Glutamatergic neuron (in vitro differentiated cells): ENCODE measurements at regions not wholly inside any gene's neighbourhood (a gene's known extent, or its start where the extent isn't known, plus 50 kb on each side); places are given as distances from the start of the nearest gene placed in this dataset.
"Not testable (repeated sequence)": the region's sequence is repeated elsewhere in the genome, so short reads cannot be mapped to it uniquely, and the experiment has no call there.

Experiments used
- DNase-seq: peaks from one replicate; pipeline ENCODE4 v3.0.0; 2022
- H3K27ac Mint-ChIP-seq: one replicate; pipeline ENCODE4 v1.8.0; 2020; ENCODE audit warnings: mild to moderate bottlenecking, mixed read lengths, inconsistent platforms; ENCODE audit not compliant: unreplicated experiment
- H3K27me3 Mint-ChIP-seq: one replicate; pipeline ENCODE4 v1.8.0; 2020; ENCODE audit warnings: mild to moderate bottlenecking, moderate library complexity, mixed read lengths, inconsistent platforms; ENCODE audit not compliant: unreplicated experiment
- H3K36me3 Mint-ChIP-seq: one replicate; pipeline ENCODE4 v1.8.0; 2020; ENCODE audit warnings: mild to moderate bottlenecking, mixed read lengths, inconsistent platforms; ENCODE audit not compliant: unreplicated experiment
- H3K4me1 Mint-ChIP-seq: one replicate; pipeline ENCODE4 v1.8.0; 2020; ENCODE audit warnings: mild to moderate bottlenecking, low read depth, mixed read lengths, inconsistent platforms; ENCODE audit not compliant: unreplicated experiment
- H3K4me3 Mint-ChIP-seq: one replicate; pipeline ENCODE4 v1.8.0; 2020; ENCODE audit warnings: mild to moderate bottlenecking, mixed read lengths, inconsistent platforms; ENCODE audit not compliant: unreplicated experiment
- H3K9me3 Mint-ChIP-seq: one replicate; pipeline ENCODE4 v1.8.0; 2020; ENCODE audit warnings: mild to moderate bottlenecking, moderate library complexity, mixed read lengths, inconsistent platforms; ENCODE audit not compliant: unreplicated experiment
- CTCF ChIP-seq: fragments of 200-600 bp; sonication (generic); IDR thresholded peaks from one replicate; pipeline ENCODE4 v1.5.0; 2021; ENCODE audit not compliant: partially characterized antibody, unreplicated experiment

- H3K9me3 Mint-ChIP-seq, result no peaks in the 10 kb centered on the region
- peaks cover 10% of the 10 kb centered on the region for H3K4me1 Mint-ChIP-seq
- TF ChIP-seq CTCF, result no peak
- no peaks in the 10 kb centered on the region for H3K27me3 Mint-ChIP-seq
- H3K4me3 Mint-ChIP-seq, result no peak overlapping the region
- H3K36me3 Mint-ChIP-seq, result no peaks in the 10 kb centered on the region
- DNase-seq, result no peak
- no peak overlapping the region for H3K27ac Mint-ChIP-seq
These were observed 140.3 kb upstream of the RASA1 start for GRCh38 chr5:87127426-87127825.

- no peak for TF ChIP-seq CTCF
- H3K9me3 Mint-ChIP-seq, result no peaks in the 10 kb centered on the region
- no peaks in the 10 kb centered on the region for H3K36me3 Mint-ChIP-seq
- H3K4me1 Mint-ChIP-seq, result peaks cover 5% of the 10 kb centered on the region
- H3K4me3 Mint-ChIP-seq, result no peak overlapping the region
- no peak overlapping the region for H3K27ac Mint-ChIP-seq
- DNase-seq, result no peak
- H3K27me3 Mint-ChIP-seq, result no peaks in the 10 kb centered on the region
These were observed 139.6 kb upstream of the RASA1 start for GRCh38 chr5:87127956-87128687.

- Mint-ChIP-seq H3K4me3 (no peak overlapping the region), H3K27me3 (no peaks in the 10 kb centered on the region), H3K27ac (no peak overlapping the region), H3K9me3 (no peaks in the 10 kb centered on the region), H3K36me3 (no peaks in the 10 kb centered on the region), H3K4me1 (peaks cover 1% of the 10 kb centered on the region)
- DNase-seq, result no peak
- TF ChIP-seq CTCF, result no peak
These were observed 138.6 kb upstream of the RASA1 start for GRCh38 chr5:87129046-87129445.

- Mint-ChIP-seq H3K36me3 (no peaks in the 10 kb centered on the region), H3K9me3 (no peaks in the 10 kb centered on the region), H3K4me3 (no peak overlapping the region), H3K27ac (no peak overlapping the region), H3K27me3 (no peaks in the 10 kb centered on the region), H3K4me1 (peaks cover 5% of the 10 kb centered on the region)
- DNase-seq, result no peak
- no peak for TF ChIP-seq CTCF
These were observed 135.0 kb upstream of the RASA1 start for GRCh38 chr5:87132696-87133095.

- H3K36me3 Mint-ChIP-seq, H3K27ac Mint-ChIP-seq, H3K9me3 Mint-ChIP-seq, H3K27me3 Mint-ChIP-seq, H3K4me3 Mint-ChIP-seq, H3K4me1 Mint-ChIP-seq, DNase-seq: not testable (repeated sequence)
These were observed 133.2 kb upstream of the RASA1 start for GRCh38 chr5:87134513-87134912.
